SU-DHL-6 (cell line): ENCODE measurements at regions not wholly inside any gene's neighbourhood (a gene's known extent, or its start where the extent isn't known, plus 50 kb on each side); places are given as distances from the start of the nearest gene placed in this dataset.

Source experiments
- H2AFZ ChIP-seq: fragments of 200-600 bp; sonication (generic); 2 replicates; pipeline ENCODE4 v1.6.1; 2014; ENCODE audit warnings: low read depth, mild to moderate bottlenecking, moderate library complexity, mixed read lengths, antibody characterized with exemption, low read length; ENCODE audit not compliant: severe bottlenecking
- H3F3A ChIP-seq: fragments of 200-600 bp; shearing (Covaris generic); 2 replicates; pipeline ENCODE4 v1.6.0; 2016; ENCODE audit warnings: antibody characterized with exemption, mild to moderate bottlenecking; ENCODE audit not compliant: insufficient read depth
- H3K27ac ChIP-seq: fragments of 200-600 bp; sonication (generic); 2 replicates; pipeline ENCODE4 v1.5.1; 2016; ENCODE audit warnings: low read depth, mild to moderate bottlenecking, low read length, moderate library complexity, mixed read lengths
- H3K27me3 ChIP-seq: fragments of 200-600 bp; sonication (generic), shearing (Covaris generic); 2 replicates; pipeline ENCODE4 v1.6.0; 2014; ENCODE audit warnings: mild to moderate bottlenecking, low read length
- H3K36me3 ChIP-seq: fragments of 200-600 bp; sonication (generic); 2 replicates; pipeline ENCODE4 v1.6.1; 2014; ENCODE audit warnings: mild to moderate bottlenecking, low read length, mixed read lengths
- H3K4me2 ChIP-seq: fragments of 300-600, 200-600 bp; shearing (Covaris generic), sonication (generic); 2 replicates; pipeline ENCODE4 v1.6.0; 2014; ENCODE audit warnings: low read length, low read depth, mild to moderate bottlenecking; ENCODE audit not compliant: poor library complexity, severe bottlenecking
- H3K4me3 ChIP-seq: fragments of 200-600 bp; sonication (generic); 2 replicates; pipeline ENCODE4 v1.5.1; 2014; ENCODE audit warnings: antibody characterized with exemption, low read length, mild to moderate bottlenecking, mixed read lengths; ENCODE audit not compliant: insufficient read depth, poor library complexity, severe bottlenecking
- H3K79me2 ChIP-seq: fragments of 200-600 bp; sonication (generic); 2 replicates; pipeline ENCODE4 v1.6.1; 2014; ENCODE audit warnings: mild to moderate bottlenecking, low read length, moderate library complexity; ENCODE audit not compliant: insufficient read depth
- H3K9ac ChIP-seq: fragments of 200-600 bp; sonication (generic); 2 replicates; pipeline ENCODE4 v1.7.0; 2014; ENCODE audit warnings: mild to moderate bottlenecking, low read length
- H3K9me2 ChIP-seq: fragments of 200-600 bp; sonication (generic); replicated peaks from 2 replicates; pipeline ENCODE4 v1.6.1; 2014; ENCODE audit warnings: low read length; ENCODE audit not compliant: insufficient read depth
- H3K9me3 ChIP-seq: fragments of 200-600 bp; sonication (generic); 2 replicates; pipeline ENCODE4 v1.6.1; 2014; ENCODE audit warnings: low read length, mixed read lengths; ENCODE audit not compliant: insufficient read depth
- H4K20me1 ChIP-seq: fragments of 200-600 bp; sonication (generic); 2 replicates; pipeline ENCODE4 v1.6.1; 2014; ENCODE audit warnings: low read depth, mild to moderate bottlenecking, antibody characterized with exemption, low read length, moderate library complexity, mixed read lengths
- EZH2phosphoT487 ChIP-seq: fragments of 200-600 bp; sonication (generic), shearing (Covaris generic); conservative IDR thresholded peaks from 2 replicates; pipeline ENCODE4 v1.6.1; 2018; ENCODE audit warnings: mild to moderate bottlenecking, antibody characterized with exemption, low read length, moderate library complexity, mixed read lengths
- TF ChIP-seq, protein P1 (sequence below): fragments of 200-600 bp; sonication (generic); IDR thresholded peaks from one replicate; pipeline ENCODE4 v1.5.1; 2017; ENCODE audit warnings: antibody characterized with exemption, mild to moderate bottlenecking, low read length, moderate library complexity; ENCODE audit not compliant: insufficient read depth, poor library complexity, severe bottlenecking

DNA sequence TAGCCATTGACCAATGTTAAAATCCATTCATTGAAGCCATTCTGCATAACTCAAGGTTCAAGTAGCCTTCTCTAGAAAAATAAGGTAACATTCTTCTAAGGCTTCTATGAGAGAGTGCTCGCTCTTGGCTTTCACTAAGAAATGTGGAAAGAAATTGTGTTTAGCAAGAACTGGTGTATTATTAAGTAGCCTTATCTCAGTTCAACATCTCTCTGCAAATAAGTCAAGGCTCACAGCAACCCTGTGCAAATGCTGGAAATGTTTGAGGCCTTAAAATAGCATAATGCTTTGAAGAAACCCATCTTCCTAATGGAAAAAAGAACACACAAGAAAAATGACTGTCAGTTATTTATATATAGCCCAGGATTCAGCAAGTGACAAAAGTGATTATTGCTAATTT, 254.1 kb upstream of the PROX1 start:
- TF ChIP-seq, protein P1, sequence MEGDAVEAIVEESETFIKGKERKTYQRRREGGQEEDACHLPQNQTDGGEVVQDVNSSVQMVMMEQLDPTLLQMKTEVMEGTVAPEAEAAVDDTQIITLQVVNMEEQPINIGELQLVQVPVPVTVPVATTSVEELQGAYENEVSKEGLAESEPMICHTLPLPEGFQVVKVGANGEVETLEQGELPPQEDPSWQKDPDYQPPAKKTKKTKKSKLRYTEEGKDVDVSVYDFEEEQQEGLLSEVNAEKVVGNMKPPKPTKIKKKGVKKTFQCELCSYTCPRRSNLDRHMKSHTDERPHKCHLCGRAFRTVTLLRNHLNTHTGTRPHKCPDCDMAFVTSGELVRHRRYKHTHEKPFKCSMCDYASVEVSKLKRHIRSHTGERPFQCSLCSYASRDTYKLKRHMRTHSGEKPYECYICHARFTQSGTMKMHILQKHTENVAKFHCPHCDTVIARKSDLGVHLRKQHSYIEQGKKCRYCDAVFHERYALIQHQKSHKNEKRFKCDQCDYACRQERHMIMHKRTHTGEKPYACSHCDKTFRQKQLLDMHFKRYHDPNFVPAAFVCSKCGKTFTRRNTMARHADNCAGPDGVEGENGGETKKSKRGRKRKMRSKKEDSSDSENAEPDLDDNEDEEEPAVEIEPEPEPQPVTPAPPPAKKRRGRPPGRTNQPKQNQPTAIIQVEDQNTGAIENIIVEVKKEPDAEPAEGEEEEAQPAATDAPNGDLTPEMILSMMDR: no peak
- no peak for TF ChIP-seq EZH2phosphoT487
- Histone ChIP-seq H3K9me3 (no peaks in the 10 kb centered on the region), H3K79me2 (no peaks in the 10 kb centered on the region), H3K27me3 (no peaks in the 10 kb centered on the region), H3K4me2 (no peak overlapping the region), H2AFZ (no peak overlapping the region), H4K20me1 (no peaks in the 10 kb centered on the region), H3K4me3 (no peak overlapping the region), H3K9ac (no peak overlapping the region), H3K36me3 (no peaks in the 10 kb centered on the region), H3K27ac (no peak overlapping the region), H3F3A (no peaks in the 10 kb centered on the region), H3K9me2 (no peaks in the 10 kb centered on the region)

GRCh38 chr1:213737398-213738035, 250.3 kb upstream of the PROX1 start:
- Histone ChIP-seq H3K79me2 (no peaks in the 10 kb centered on the region), H2AFZ (no peak overlapping the region)

GRCh38 chr1:213738658-213739057, 249.1 kb upstream of the PROX1 start:
- Histone ChIP-seq H3K4me3 (no peak overlapping the region), H3K9me2 (no peaks in the 10 kb centered on the region), H3K36me3 (no peaks in the 10 kb centered on the region), H3K9me3 (no peaks in the 10 kb centered on the region), H2AFZ (no peak overlapping the region), H3K27me3 (no peaks in the 10 kb centered on the region), H3K4me2 (no peak overlapping the region), H4K20me1 (no peaks in the 10 kb centered on the region), H3F3A (no peaks in the 10 kb centered on the region), H3K27ac (no peak overlapping the region), H3K79me2 (no peaks in the 10 kb centered on the region), H3K9ac (no peak overlapping the region)
- TF ChIP-seq, protein P1: no peak
- no peak for TF ChIP-seq EZH2phosphoT487

More at GRCh38 chr1:213737398-213738035, 250.3 kb upstream of the PROX1 start:
- no peaks in the 10 kb centered on the region for H3K27me3 ChIP-seq
- no peaks in the 10 kb centered on the region for H3K36me3 ChIP-seq
- H3K4me3 ChIP-seq: no peak overlapping the region
- no peaks in the 10 kb centered on the region for H3K9me2 ChIP-seq
- TF ChIP-seq, protein P1: no peak
- TF ChIP-seq EZH2phosphoT487: no peak
- no peak overlapping the region for H3K27ac ChIP-seq
- no peak overlapping the region for H3K9ac ChIP-seq
- no peaks in the 10 kb centered on the region for H3K9me3 ChIP-seq
- no peaks in the 10 kb centered on the region for H4K20me1 ChIP-seq
- H3K4me2 ChIP-seq: no peak overlapping the region
- no peaks in the 10 kb centered on the region for H3F3A ChIP-seq
